ENCODE measurements at regions not wholly inside any gene's neighbourhood (a gene's known extent, or its start where the extent isn't known, plus 50 kb on each side); places are given as distances from the start of the nearest gene placed in this dataset.

GRCh38 chr17:34813290-34813689 is 148.0 kb downstream of the CCT6B start:
- TF ChIP-seq CTCF (IDR thresholded peaks at IDR 0.05) = no peak
- TF ChIP-seq POLR2A (IDR thresholded peaks at IDR 0.05) = no peak

All from tibial nerve (tissue), 3 donors.